GM21515 (cell line): ENCODE measurements at regions not wholly inside any gene's neighbourhood (a gene's known extent, or its start where the extent isn't known, plus 50 kb on each side); places are given as distances from the start of the nearest gene placed in this dataset.

Source experiments
- ATAC-seq: cut with Tn5 transposase; IDR thresholded peaks from one replicate; pipeline ENCODE4 v1.9.1; 2021; ENCODE audit not compliant: unreplicated experiment

DNA sequence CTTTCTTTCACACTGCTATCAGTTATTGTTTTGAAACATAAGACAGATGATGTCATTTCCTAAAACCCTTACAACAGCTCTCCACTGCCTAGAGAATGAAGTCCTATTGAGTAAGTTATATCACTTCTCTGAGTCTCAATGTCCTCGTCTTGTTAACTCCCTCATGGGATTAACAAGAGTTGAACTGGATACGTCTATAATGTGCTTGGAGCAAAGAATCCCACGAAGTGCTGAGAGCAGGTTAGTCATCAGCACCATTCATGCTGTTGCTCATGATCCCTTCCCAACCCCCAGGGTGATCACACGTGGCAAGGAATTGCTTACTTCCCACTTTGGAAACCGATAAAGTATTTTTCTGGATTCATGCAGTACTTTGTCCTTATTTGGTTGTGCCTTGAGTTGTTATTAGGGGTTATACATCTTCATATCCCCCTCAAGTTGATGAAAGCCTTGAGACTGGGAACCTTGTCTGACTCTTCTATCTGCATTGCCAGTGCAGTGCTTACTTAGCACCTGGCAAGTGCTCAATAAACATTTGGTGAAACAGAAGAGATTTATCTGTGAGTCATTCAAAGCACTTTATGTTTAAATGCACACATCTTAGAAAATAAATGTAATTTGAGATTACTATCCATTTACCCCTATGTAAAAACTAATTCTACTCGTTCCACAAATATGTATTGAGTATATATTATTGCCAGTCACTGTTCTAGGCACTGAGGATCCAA lies 487.5 kb downstream of the EPM2A start:
- no peak for ATAC-seq

DNA sequence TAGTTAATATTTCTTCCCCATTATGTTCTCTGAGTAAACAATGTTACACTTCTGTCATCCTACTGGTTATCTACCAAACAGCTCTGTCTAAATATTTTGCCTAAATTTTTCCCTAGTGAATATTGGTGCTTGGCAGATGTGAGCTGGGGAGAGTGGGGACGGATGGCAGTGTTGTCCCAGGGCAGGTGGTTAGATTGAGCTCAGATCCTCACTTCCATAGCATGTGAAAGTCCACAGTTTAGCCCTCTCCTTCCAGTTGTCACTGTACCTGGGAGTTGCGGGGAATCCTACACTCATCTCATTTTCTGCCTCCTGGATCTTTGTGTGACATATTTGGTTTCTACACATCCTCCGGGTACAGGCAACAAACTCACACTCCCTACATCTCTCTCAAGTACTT lies 484.9 kb downstream of the EPM2A start:
- ATAC-seq: no peak

DNA sequence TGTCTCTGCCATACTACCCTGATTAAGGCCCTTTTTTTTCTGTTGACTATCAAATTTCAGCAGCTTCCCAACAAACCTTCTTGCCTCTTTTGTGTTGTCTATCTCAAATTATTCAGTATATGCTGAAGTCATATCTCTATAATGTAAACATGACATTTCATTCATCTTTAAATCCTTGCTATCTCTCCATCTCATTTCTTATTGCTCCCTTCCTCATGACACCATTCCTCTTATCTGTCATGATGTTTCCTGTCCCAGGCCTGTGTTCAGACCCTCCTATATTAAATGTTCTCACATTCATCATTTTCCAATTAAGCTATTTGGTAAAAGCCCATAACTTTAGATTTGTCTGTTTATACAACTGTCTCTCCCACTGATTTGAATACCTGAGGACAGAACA lies 482.6 kb downstream of the EPM2A start:
- ATAC-seq: no peak

DNA sequence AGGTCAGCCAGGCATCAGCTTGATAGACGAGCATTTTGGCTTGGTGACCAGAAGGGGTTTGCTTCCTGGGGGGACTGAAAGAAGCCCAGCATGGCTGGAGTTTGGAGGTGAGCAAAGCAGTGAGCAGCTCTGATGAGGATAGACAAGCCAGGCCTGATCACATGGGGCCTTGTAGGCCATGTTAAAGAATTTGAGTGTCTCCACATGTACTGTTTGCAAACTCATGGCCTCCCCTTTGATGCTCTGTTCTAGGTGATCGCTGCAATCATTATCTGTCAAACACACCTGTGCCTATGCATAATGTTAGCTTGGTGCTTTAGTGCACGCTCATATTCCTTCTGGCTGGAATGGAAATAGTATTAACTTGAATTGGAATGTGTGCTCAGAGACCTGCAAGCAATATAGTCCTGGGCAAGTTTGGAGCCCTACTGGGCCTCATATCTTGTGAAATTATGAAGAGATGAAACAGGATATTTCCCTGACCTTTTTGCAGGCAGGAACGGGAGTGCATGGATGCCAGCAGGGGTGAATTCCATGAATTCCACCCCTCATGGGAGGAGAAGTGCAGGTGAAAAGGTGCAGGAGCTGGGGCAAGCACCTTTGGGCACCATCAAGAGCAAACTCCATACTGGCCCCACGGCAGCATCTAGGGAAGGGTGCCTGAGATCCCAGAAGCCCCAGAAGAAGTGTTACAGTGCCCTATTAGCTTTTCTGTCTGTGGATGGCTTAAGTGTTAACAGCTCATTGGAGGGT lies 480.5 kb downstream of the EPM2A start:
- ATAC-seq: no peak

DNA sequence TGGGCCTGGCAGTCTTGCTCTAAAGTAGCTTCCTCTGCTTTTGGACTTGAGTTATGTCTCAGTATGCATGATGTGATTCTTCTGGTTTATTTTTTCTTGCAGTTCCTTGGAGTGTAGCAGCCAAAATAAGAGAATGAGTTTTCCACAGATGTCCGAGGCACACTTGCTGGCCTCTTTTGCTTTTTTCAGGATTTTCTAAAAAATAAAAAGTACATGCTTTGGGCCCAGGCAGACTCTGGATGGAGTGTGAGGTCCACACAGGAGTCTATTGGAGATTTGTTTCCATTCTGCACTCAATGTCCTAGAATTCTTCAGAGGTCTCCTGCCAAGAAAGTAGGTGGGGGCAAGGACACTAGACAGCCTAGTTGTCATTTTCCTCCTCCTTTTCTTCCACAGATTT lies 477.6 kb downstream of the EPM2A start:
- ATAC-seq: no peak

DNA sequence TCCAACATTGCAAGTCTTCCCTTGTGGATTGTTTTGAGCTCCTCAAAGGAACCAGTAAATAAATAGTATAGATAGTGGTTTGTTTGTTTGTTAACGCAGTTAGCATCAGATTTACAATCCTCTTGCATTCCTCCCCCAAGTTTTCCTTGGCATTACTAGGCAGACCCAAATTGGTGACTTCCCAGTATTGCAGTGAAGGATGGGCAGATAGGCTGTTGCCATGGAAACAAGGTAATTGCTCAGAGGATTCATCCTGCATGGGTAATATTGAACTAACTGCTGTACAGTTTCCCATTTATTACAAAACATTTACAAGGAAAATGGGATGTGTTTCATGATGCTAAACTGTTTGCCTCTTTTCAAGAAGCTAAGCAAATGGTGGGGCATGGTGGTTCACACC lies 477.2 kb downstream of the EPM2A start:
- no peak for ATAC-seq

DNA sequence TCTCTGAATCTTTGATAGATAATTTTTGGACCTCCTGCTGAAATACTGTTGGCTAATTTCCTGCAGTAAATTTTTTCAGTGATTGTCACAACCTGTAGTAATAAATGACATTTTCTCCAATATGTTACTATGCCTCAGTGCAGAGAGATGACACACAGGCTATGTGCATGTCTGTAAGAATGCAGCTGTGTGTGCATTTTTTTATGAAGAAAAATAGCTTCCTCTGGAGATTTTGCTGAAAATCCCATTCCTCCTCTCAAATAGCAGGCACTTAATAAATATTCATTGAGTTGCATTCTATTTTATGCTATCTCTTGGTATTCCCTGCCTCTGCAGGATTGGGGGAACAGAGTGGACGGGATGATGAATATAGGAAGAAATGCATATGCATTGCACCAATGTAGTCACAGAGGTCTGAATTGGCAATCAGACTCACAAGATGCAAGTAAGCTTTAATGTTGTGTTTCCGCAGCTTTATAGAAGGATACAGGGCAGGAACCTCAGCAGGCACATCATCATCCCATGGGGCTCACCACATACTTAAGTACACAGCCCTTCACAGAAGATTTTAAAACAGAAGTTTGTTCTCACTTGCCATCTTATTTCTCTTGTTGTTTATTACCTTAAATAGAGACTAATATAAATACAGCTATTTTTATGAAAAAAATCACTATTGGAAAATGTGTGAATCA lies 474.7 kb downstream of the EPM2A start:
- no peak for ATAC-seq

DNA sequence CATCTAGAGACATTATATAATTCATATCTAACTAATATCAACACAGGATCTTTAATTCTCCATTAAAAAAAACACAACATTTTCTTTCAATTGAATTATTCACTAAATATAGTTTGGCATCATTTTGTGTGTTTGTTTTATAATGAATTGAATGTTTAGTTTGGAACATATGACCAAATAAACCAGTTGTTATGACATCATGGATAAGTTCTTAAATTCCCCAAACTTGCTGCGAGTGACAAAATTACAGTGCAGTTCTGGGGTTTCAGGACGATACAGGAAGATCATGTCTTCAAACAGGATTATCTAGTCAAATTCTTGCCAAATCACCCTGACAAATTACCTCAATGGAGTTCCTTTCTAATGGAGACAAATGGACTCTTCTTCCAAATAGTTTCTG lies 473.6 kb downstream of the EPM2A start:
- no peak for ATAC-seq

DNA sequence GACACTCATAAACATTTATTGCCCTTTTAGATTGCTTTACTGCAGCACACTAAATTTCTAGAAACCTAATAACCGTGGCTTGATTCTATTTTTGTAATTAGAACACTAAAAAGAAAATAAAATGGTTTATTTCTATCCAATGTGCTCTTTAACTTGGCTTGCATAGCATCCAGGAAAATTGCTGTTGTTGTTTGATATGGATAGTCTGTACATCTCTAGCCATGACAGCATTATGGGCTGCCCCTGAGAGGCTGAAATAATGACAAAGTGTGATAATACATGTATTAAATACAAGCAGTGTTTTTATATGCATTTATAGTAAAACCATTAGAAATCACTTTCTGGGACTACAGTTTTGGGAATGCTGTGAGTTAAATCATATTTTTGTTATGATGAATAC lies 472.5 kb downstream of the EPM2A start:
- no peak for ATAC-seq

DNA sequence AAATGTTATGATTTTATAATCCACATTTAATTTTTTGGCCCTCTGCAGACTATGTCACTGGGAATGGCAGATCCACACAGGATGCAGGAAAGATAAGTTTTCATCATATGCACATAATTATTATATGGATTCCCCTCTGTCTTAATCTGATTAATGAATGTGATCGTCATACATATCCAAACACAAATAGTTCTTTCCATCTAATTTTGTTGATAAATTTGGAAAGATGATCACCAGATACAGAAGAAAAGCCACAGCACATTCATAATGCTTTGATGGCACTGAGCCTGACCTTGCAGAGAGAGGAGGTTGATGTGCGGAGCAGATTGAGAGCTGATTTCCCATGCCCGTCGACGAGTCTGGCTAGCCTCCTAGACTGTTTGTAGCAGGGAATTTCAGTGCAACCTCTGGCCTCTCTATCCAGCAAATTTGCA lies 471.5 kb downstream of the EPM2A start:
- ATAC-seq: no peak

DNA sequence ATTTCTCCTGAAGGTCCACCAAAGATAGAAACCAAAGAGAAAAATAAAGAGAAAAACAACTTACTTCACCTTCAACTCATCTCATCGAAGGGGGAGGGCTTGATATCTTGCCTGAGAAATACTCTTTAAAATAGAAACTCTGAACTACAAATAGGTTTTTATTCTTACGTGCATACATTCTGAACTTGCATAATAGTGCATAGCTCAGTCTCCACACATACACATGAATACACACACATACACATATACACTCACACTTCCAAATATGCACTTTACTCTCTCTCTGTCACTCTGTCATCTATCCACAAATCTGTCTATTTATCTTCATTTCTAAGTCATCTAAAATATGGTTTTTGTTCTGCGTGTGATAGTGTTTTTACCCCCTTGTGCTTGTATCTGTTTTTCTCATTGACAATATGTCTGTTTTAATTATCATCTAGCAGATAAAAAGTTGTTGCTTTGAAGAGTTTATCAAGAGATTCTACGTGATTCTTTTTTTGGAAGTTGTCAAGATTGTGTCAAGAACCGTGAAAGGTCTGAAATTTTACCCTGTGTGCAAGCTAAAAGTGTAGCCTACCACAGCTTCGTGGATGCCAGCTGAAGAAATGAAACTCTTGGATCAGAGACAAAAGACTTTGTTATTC lies 468.8 kb downstream of the EPM2A start:
- ATAC-seq: no peak

DNA sequence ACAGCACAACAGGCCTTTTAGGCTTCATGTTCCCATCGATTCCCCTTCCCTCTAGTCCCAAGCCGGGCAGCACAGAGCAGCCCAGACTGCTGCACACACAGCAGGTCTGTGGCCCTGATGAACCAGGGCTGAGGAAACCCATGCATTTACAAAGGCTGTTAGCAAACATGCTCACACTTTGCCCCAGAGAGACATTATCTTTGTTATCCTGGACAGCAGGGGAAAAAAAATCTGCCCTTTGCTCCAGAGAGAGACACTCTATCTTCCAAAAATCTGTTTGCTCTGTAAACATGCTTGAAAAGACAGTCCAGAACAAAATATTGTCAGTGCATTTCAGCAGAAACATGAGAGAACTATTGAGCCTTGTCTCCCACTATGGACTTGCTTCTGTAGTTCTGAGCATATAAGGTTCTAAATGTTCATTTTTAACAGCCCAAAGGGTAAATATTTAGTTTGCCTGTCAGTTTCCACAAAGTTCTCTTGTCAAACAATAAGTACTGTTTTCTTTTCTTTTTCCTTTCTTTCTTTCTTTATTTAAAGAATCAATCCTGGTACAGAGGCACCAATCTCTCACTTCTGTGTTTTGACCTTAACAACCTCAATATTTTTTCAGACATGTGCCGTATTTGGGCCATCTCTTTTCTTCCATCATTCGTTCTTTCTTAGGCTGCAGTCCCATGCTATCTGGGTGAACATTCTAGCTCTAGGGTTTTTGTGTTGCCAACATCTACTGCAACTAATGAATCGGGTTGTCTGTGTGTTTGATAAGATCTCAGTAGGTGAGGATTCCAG lies 468.0 kb downstream of the EPM2A start:
- no peak for ATAC-seq

DNA sequence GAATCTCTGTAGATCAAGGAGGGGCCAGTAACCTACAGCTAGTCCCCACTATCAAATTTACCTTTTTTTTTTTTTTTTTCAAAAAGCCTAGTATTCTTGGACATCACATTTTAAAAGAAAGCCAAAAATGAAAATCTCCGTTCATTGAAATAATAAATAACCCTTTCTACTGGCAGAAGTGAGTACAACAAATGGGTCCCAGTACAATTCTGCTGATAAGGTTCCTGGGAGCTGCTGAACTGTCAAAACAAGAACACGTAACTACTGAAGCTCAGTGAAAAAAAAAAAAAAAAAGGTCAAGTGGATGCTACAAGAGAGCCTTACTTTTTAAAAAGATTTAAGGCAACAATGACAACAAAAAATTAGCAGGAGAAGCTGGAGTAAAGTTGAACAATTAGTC lies 464.9 kb downstream of the EPM2A start:
- no peak for ATAC-seq

DNA sequence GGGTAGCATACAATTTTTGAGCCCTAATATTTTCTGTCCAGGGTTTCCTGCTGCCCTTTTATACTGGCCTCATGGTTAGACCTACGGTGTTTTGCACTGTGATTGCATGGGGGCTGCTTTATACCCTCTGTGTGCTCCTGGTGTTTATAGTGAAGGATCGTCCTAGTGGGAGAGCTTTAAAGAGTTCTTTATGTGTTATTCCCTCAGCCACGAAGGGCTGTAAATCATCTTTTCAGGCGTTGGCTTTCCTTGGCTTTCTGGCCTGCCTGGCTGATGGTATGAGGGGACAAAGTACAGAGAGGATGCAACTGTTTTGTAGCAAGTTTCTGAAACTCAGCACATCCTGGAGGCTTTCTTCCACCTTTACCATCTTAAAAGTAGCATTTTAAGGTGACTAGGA lies 464.3 kb downstream of the EPM2A start:
- no peak for ATAC-seq

DNA sequence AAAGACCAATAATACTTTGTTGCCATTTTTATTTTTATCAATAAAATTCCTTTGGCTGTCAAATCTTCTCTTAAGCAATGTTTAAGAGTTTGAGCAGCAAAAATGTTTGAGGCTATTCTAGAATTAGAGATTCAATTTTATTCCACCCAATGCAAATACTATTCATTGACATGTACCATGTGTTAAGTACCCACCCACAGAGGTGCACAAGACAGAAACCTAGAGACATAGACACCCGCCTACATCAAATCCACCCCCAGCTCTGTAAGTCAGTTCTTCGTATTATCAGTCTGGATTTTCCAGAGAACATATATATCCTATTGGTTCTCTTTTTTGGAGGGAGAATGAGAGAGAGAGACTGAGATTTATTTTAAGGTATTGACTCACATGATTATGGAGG lies 463.7 kb downstream of the EPM2A start:
- no peak for ATAC-seq

DNA sequence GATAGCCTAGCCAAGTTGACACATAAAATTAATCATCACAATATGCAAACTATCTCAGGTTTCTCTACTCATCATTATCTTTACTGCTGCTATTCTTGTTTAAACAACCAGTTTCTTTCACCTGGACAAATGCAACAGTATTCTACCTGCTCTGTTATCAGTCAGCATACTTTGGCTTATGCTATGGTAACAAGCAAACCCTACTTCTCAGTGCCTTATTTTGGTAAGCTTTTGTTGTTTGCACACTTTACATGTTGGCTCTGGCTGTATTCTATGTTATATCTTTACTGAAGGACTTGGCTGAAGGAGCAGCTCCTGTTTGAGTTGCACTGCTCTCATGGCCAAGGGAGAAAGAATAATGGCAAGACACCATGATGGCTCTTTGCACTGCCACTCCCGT lies 463.1 kb downstream of the EPM2A start:
- ATAC-seq: no peak

DNA sequence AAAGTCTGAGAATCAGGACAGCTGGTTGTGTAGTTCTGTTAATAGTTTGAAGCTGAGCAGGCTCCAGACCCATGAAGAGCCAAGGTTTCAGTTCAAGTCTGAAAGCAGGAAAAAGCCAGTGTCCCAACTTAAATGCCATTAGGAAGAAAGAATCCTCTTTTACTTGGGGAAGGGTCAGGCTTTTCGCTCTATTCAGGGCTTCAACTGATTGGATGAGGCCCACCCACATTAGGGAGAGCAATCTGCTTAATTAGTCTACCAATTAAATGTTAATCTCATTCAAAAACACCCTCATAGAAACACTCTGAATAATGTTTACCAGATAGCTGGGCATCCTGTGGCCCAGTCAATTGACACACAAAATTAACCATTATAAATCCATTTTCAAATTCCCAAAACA lies 462.2 kb downstream of the EPM2A start:
- no peak for ATAC-seq

DNA sequence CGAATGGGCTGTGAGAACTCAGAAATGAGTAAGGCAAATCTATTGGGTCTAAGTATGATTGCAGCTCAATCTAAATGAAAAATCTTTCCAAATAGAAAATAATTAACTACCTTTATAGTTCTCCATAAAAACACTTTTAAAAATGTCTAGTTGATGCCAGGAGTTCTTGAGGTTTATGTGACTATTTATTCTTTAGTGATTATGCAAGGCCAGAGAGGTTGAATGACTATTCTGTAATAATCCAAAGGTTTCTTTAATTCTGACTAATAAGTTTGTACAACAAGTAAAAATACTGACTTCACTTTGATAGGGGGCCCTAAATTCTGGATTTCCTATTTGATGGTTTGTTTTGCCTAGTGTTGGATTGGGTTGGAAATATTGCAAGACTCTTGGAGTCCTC lies 461.2 kb downstream of the EPM2A start:
- no peak for ATAC-seq

DNA sequence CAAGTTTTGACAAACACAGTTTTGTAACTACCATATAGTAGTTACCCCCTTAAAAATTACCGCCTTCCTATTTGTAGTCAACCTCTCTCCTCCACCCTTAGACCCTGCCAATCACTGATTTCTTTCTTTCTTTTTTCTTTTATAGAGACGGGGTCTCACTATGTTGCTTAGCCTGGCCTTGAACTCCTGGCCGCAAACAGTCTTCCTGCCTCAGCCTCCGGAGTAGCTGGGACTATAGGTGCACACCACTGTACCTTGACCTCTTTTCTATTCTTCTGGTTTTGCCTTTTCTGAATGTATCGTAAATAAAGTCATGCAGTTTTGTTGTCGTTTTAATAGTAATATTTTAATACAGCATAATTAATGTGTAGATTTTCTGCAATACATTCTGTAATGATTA lies 460.3 kb downstream of the EPM2A start:
- ATAC-seq: no peak

DNA sequence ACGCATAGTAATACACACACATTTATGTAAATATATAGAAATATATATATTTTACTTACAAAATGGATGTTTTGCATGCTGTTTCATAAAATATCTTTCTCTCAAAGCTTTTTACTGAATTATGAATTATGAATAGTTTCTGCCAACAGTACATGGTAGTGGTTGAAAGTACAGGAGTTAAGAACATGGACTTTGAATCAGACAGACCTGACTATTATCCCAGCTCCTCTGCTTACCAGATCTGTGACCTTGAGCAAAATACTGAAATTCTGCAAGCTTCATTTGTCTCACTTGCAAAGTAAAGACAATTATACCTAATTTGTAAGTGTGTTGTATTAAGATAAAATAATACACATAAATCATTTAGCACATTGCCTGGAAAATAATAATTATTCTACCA lies 459.5 kb downstream of the EPM2A start:
- ATAC-seq: no peak

DNA sequence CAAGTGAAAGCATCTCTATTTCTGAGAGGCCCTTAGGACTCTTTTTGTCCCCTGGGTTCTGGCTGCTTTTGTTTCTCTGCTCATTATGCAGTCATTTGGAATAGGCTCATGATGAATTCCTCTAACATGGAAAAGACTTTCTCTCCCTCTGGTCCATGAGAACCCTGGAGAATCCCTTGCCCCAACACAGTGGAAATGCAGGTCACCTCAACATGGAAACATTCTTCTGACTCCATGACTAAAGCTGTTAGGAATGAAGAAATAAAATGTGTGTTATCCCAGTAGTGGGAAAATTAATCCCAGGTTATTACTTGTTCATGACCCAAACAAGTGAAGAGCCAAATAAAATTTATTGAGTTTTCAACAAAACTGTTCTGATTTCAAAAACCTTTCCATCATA lies 458.6 kb downstream of the EPM2A start:
- ATAC-seq: no peak
